Activated CD8-positive, alpha-beta memory T cell treated with anti-CD3 and anti-CD28 coated beads for 4 hours (primary cell): ENCODE measurements at regions not wholly inside any gene's neighbourhood (a gene's known extent, or its start where the extent isn't known, plus 50 kb on each side); places are given as distances from the start of the nearest gene placed in this dataset.
"Not testable (repeated sequence)": the region's sequence is repeated elsewhere in the genome, so short reads cannot be mapped to it uniquely, and the experiment has no call there.

Experiments used
- DNase-seq, 2 donors: peaks; one replicate each; pipeline ENCODE4 v3.0.0-alpha.2; 2020; ENCODE audit warnings: low read depth in 2 of 2

GRCh38 chr6:14478381-14479225, 361.0 kb downstream of the CD83 start:
- no peak for DNase-seq

GRCh38 chr6:14481946-14482345, 364.4 kb downstream of the CD83 start:
- not testable (repeated sequence) for DNase-seq

DNA sequence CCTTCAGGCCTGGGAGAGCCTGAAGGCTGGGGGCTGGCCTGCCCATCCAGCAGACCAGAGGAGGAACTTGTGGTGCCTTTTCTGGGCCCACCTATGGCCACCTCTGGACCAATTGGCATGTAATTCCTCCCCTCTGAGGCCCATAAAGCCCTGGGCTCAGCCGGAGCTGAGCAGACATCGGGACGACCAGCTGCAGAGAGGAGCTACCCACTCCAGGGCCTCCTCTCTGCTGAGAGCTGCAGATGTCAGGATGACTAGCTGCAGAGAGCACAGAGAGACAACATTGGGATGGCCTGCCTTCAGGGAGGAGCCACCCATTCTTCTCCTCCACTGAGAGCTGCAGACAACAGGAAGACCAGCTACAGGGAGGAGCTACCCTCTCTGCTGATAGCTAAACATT, 370.1 kb downstream of the CD83 start:
- DNase-seq: no peak

GRCh38 chr6:14488180-14488579, 370.6 kb downstream of the CD83 start:
- no peak for DNase-seq

GRCh38 chr6:14489445-14489844, 371.9 kb downstream of the CD83 start:
- DNase-seq: no peak

GRCh38 chr6:14498748-14499147, 381.2 kb downstream of the CD83 start:
- DNase-seq: no peak

GRCh38 chr6:14499309-14499708, 381.7 kb downstream of the CD83 start:
- no peak for DNase-seq

DNA sequence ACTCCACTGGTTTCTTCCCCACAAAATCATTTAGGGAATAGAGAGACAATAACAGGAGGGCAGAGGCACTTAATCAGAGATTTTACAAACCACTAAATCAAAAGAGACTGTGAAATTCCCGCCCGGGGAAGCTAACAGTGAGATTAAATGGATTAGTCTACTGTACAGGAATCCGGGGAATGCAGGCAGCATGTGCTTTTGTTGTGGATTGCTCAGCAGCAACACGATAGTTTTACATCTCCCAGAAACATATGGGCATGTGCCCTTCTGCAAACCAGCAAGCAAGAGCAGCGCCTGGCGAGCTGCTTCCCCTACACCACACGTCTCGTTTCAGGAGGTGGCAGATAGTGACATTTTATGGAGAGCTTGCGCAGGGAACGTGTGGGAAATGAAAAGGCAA, 382.3 kb downstream of the CD83 start:
- DNase-seq: no peak

DNA sequence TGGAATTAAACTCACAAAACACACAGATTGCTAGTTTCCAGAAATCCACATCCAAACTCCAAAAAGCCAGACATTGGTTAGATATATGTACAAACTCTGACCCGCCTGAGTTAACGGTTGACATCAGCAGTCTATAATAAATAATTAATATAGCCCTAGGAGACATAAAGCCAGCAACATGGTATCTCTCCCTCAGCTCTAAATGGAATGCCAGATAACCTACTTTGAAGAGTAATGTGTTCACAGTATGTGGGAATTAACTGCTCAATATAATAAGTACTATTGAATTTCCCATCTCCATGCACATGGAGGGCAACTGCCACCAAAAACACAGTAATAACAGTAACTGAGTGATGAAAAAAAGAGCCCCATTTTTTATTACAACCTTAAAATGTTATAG, 383.2 kb downstream of the CD83 start:
- DNase-seq: no peak

- no peak for DNase-seq
Measured at GRCh38 chr6:14501240-14501639, 383.7 kb downstream of the CD83 start.

GRCh38 chr6:14501914-14502313, 384.3 kb downstream of the CD83 start:
- DNase-seq: no peak

DNA sequence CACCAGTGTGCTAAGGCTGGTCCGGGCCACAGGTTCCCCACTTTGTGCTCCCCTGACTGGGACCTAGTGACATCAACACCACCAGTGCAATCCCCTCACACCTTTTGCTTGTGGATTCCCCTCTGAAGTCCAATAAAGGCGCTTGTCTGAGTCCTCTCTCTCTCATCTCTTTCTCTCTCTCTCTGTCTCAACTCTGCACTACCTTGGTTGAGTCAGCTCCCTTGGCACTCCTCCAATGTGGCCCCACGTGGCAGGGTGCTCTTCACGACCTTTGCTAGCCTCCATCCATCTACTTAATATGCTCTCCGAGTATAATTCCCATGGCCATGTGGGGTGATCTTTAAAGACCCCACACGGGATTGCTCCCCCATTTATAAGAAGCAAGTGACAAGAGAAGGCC, 385.0 kb downstream of the CD83 start:
- no peak for DNase-seq

GRCh38 chr6:14505401-14505800, 387.8 kb downstream of the CD83 start:
- no peak for DNase-seq

DNA sequence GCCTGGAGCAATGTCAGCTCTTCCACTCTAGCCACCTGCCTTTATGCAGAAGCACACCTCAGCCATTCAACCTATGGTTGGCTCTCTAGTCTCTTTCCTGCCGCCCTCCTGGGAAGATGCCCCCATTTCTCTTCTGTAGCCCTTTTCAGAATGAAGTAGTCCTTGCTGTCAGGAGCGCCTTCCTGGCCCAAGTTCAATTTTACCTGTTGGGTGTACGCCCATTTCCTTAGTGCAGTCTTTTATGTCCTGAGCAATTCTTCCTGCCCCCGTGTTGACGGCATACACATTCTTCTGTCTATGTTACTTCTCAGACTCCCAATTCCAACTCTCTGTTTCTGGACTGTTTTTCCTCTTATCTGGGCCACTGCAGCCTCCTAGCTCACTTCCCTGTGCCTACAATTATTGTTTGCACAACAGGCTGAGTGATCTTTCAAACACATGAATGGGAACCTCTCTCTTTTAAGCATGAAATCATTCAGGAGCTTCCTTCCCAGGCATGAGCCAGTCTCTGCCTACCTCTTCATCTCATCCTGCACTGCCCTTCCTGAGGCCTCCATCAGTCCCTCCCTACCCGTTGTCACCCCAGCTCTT, 389.2 kb downstream of the CD83 start:
- DNase-seq: no peak

DNA sequence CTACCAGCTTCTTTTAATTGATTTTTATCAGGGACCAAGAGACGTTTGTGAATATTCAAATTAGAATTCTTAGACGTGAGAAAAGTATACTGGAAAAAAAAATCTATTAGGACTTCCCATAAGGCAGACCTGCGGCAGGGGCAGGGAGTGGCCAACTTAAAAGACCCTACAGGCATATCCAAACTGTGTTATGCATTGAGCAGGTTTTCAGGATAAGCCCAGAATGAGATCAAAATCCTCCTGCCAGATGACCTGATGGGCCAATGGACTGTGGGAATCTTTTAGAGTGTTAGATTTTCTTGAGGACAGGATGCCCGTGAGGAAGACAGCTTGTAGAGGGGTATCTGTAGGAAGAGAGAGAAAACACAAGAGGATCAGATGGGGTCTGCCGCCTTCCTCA, 391.5 kb downstream of the CD83 start:
- no peak for DNase-seq

DNA sequence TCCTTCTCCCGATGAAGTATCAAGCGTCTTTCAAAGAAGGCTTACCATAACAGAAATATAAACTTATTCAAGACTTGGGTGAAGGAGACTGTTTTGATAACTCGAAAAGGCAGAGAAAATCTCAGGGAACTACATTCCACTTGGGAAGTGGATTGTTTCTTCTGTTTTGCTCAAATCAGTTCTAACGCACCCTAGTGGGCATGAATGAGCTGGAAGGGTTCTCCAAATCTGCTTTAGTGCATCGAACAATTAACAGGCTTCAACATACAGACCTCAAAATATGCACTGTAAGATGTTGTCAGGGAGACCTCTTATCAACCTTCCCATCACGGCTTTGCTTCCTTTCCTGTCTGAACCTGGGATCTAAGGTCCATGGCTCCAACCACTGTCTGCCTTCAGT, 392.5 kb downstream of the CD83 start:
- no peak for DNase-seq

DNA sequence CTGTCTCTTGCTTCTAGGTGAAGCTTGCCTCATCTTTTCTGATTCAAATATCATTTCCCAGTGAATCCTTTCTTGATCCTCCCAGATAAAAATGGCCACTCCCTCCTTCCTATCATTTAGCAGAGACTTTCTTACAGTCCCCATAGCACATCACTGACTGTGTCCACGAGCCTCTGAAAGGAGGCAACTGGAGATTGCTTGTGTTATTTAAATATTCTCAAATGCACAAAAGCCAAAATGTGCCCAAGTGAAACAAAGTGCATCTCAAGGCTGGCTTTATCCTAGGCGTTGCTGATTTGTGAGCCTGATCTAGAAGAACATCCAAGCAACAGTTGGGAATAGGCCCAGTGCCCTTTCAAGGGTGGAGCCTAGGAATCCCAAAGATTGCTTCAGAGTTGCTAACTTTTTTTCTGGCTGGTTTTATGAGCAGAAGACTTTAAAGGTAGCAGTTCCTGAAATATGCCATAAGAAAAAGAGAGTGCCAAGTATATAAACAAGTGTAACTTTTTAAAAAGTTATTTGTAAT, 393.6 kb downstream of the CD83 start:
- no peak for DNase-seq

- DNase-seq: no peak
Measured at GRCh38 chr6:14512246-14512645, 394.7 kb downstream of the CD83 start.

- DNase-seq: no peak
Measured at GRCh38 chr6:14513496-14514393, 396.2 kb downstream of the CD83 start.

- no peak for DNase-seq
Measured at GRCh38 chr6:14516956-14517355, 399.4 kb downstream of the CD83 start.

GRCh38 chr6:14517516-14518105, 400.0 kb downstream of the CD83 start:
- no peak for DNase-seq
